Progenitor cell of endocrine pancreas (in vitro differentiated cells): ENCODE measurements at regions not wholly inside any gene's neighbourhood (a gene's known extent, or its start where the extent isn't known, plus 50 kb on each side); places are given as distances from the start of the nearest gene placed in this dataset.

Source experiments
- DNase-seq: peaks from one replicate; pipeline ENCODE4 v3.0.0; 2021; ENCODE audit warnings: low spot score; ENCODE audit not compliant: unreplicated experiment
- H3K27ac Mint-ChIP-seq: 2 replicates; pipeline ENCODE4 v1.8.0; 2021; ENCODE audit warnings: mild to moderate bottlenecking, moderate library complexity, mixed read lengths
- H3K27me3 Mint-ChIP-seq: 2 replicates; pipeline ENCODE4 v1.8.0; 2021; ENCODE audit warnings: mixed read lengths
- H3K36me3 Mint-ChIP-seq: 2 replicates; pipeline ENCODE4 v1.8.0; 2022; ENCODE audit warnings: mixed read lengths; ENCODE audit not compliant: insufficient read depth
- H3K4me1 Mint-ChIP-seq: 2 replicates; pipeline ENCODE4 v1.8.0; 2021; ENCODE audit warnings: low read depth, mixed read lengths
- H3K4me3 Mint-ChIP-seq: 2 replicates; pipeline ENCODE4 v1.8.0; 2021; ENCODE audit warnings: low read depth, mild to moderate bottlenecking, moderate library complexity, mixed read lengths
- H3K9me3 Mint-ChIP-seq: 2 replicates; pipeline ENCODE4 v1.8.0; 2021; ENCODE audit warnings: low read depth, mixed read lengths
- CTCF ChIP-seq: fragments of 200-600 bp; sonication (generic); IDR thresholded peaks from one replicate; pipeline ENCODE4 v1.5.0; 2021; ENCODE audit warnings: antibody characterized with exemption, mild to moderate bottlenecking; ENCODE audit not compliant: unreplicated experiment

DNA sequence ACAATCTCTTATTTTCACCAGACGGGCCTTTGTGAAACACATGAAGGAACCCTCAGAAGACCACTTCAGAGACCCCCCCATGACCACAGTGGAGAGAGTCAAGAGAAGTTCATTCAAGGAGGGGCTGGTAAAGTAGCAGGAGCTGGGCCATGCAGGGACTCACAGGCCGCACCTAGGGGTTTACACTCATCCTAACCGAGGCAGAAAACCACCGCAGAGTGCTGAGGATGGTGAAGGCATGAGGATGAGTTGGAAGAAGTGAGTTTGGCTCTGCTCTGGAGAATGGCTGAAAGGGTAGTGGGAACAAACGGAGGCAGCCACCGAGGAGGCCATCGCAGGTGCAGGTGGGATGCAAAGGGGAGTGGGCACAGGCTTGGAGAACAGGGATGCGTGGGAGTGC is 1046.9 kb downstream of the UQCRFS1 start:
- DNase-seq: no peak
- Mint-ChIP-seq H3K36me3 (no peaks in the 10 kb centered on the region), H3K27me3 (peaks cover 12% of the 10 kb centered on the region), H3K27ac (no peak overlapping the region), H3K4me3 (no peak overlapping the region), H3K4me1 (peaks cover 4% of the 10 kb centered on the region), H3K9me3 (no peaks in the 10 kb centered on the region)
- no peak for TF ChIP-seq CTCF

- DNase-seq: no peak
- H3K4me1 Mint-ChIP-seq: no peaks in the 10 kb centered on the region
- no peaks in the 10 kb centered on the region for H3K36me3 Mint-ChIP-seq
- H3K27me3 Mint-ChIP-seq: peaks cover 7% of the 10 kb centered on the region
- H3K4me3 Mint-ChIP-seq: no peak overlapping the region
- no peak overlapping the region for H3K27ac Mint-ChIP-seq
- TF ChIP-seq CTCF: no peak
- H3K9me3 Mint-ChIP-seq: peaks cover 4% of the 10 kb centered on the region
Observed at GRCh38 chr19:28164214-28164613, 1048.7 kb downstream of the UQCRFS1 start.

DNA sequence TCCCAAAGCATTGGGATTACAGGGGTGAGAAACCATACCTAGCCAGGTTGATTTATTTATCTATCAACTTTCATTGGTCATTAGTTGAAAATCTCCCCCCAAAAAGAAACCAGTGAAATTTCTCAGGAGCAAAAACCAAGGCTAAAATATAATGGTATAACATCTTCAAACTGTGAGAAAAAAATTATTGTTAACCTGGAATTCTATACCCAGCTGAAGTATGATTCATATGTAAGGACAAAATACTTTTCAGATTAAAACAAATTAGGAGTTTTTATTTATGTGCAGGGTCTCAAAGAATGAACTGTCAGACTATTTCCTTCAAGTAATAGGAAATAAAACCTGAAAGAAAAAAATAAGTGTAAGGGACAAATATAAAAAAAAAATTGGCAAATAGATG is 1053.9 kb downstream of the UQCRFS1 start:
- H3K36me3 Mint-ChIP-seq: no peaks in the 10 kb centered on the region
- H3K9me3 Mint-ChIP-seq: peaks cover 9% of the 10 kb centered on the region
- no peaks in the 10 kb centered on the region for H3K4me1 Mint-ChIP-seq
- no peak overlapping the region for H3K27ac Mint-ChIP-seq
- no peak for TF ChIP-seq CTCF
- H3K4me3 Mint-ChIP-seq: no peak overlapping the region
- peaks cover 3% of the 10 kb centered on the region for H3K27me3 Mint-ChIP-seq
- no peak for DNase-seq

- no peaks in the 10 kb centered on the region for H3K36me3 Mint-ChIP-seq
- H3K4me3 Mint-ChIP-seq: no peak overlapping the region
- H3K9me3 Mint-ChIP-seq: peaks cover 9% of the 10 kb centered on the region
- no peaks in the 10 kb centered on the region for H3K4me1 Mint-ChIP-seq
- peaks cover 12% of the 10 kb centered on the region for H3K27me3 Mint-ChIP-seq
- TF ChIP-seq CTCF: no peak
- no peak for DNase-seq
- H3K27ac Mint-ChIP-seq: no peak overlapping the region
Observed at GRCh38 chr19:28155265-28155664, 1057.7 kb downstream of the UQCRFS1 start.

GRCh38 chr19:28154077-28154476 is 1058.9 kb downstream of the UQCRFS1 start:
- DNase-seq: no peak
- no peaks in the 10 kb centered on the region for H3K36me3 Mint-ChIP-seq
- peaks cover 3% of the 10 kb centered on the region for H3K9me3 Mint-ChIP-seq

More at GRCh38 chr19:28154077-28154476, 1058.9 kb downstream of the UQCRFS1 start:
- H3K4me1 Mint-ChIP-seq: no peaks in the 10 kb centered on the region
- H3K27ac Mint-ChIP-seq: no peak overlapping the region
- no peak for TF ChIP-seq CTCF
- H3K4me3 Mint-ChIP-seq: no peak overlapping the region
- peaks cover 19% of the 10 kb centered on the region for H3K27me3 Mint-ChIP-seq
